ENCODE measurements at regions not wholly inside any gene's neighbourhood (a gene's known extent, or its start where the extent isn't known, plus 50 kb on each side); places are given as distances from the start of the nearest gene placed in this dataset.

DNA sequence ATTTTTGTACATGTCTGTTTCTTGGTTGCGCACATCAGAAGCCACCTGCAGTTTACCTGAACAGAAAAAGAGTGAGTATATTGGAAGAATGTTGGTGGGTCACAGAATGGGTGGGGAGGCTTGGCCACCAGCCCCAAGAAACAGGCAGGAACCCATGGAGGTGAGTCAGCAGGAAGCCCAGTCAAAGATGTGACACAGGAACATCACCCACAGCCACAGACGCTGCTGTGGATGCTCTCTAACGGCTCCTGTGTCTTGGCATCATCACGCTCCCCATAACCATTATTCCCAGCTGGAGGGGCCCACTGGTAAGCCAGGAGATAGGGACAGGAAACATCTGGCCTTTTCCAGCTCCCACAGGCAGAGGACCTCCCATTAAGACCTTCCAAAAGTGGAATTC lies 94.0 kb upstream of the WSB1 start:
- TF ChIP-seq, protein P1, sequence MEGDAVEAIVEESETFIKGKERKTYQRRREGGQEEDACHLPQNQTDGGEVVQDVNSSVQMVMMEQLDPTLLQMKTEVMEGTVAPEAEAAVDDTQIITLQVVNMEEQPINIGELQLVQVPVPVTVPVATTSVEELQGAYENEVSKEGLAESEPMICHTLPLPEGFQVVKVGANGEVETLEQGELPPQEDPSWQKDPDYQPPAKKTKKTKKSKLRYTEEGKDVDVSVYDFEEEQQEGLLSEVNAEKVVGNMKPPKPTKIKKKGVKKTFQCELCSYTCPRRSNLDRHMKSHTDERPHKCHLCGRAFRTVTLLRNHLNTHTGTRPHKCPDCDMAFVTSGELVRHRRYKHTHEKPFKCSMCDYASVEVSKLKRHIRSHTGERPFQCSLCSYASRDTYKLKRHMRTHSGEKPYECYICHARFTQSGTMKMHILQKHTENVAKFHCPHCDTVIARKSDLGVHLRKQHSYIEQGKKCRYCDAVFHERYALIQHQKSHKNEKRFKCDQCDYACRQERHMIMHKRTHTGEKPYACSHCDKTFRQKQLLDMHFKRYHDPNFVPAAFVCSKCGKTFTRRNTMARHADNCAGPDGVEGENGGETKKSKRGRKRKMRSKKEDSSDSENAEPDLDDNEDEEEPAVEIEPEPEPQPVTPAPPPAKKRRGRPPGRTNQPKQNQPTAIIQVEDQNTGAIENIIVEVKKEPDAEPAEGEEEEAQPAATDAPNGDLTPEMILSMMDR (IDR thresholded peaks at IDR 0.05), result no peak
- TF ChIP-seq POLR2A (IDR thresholded peaks at IDR 0.05), result no peak

All from Peyer's patch (tissue), 4 donors.